GM12801 (cell line): ENCODE measurements at regions not wholly inside any gene's neighbourhood (a gene's known extent, or its start where the extent isn't known, plus 50 kb on each side); places are given as distances from the start of the nearest gene placed in this dataset.

Experiments
- CTCF ChIP-seq: IDR thresholded peaks from one replicate; pipeline ENCODE4 v1.5.1; 2011; ENCODE audit warnings: control low read depth; ENCODE audit not compliant: insufficient read length; ENCODE audit errors: extremely low read depth

GRCh38 chr11:38131535-38131934 is 1533.5 kb upstream of the RAG2 start:
- TF ChIP-seq CTCF: no peak

GRCh38 chr11:38130976-38131375 is 1532.9 kb upstream of the RAG2 start:
- no peak for TF ChIP-seq CTCF

GRCh38 chr11:38130514-38130913 is 1532.5 kb upstream of the RAG2 start:
- TF ChIP-seq CTCF: no peak

GRCh38 chr11:38123673-38124072 is 1525.6 kb upstream of the RAG2 start:
- no peak for TF ChIP-seq CTCF

GRCh38 chr11:38100836-38101462 is 1502.9 kb upstream of the RAG2 start:
- TF ChIP-seq CTCF: no peak

GRCh38 chr11:38095268-38095667 is 1497.2 kb upstream of the RAG2 start:
- TF ChIP-seq CTCF: no peak

GRCh38 chr11:38089726-38090125 is 1491.7 kb upstream of the RAG2 start:
- no peak for TF ChIP-seq CTCF
